Naive thymus-derived CD8-positive, alpha-beta T cell (primary cell): ENCODE measurements at regions not wholly inside any gene's neighbourhood (a gene's known extent, or its start where the extent isn't known, plus 50 kb on each side); places are given as distances from the start of the nearest gene placed in this dataset.

Source experiments
- ATAC-seq, 2 donors: fragments of 150-1000 bp; cut with Tn5 transposase in 1 of 2; sonication (Bioruptor Pico), chemical (Tn5 transposase) in 1 of 2; 1 replicate in 1 of 2; 2 replicates in 1 of 2; pipeline ENCODE4 v1.10.0; 2021; ENCODE audit warnings: mild to moderate bottlenecking in 2 of 2, moderate library complexity in 2 of 2
- POLR2A ChIA-PET: fragments of 350-600 bp; sonication (Branson Sonifier 250); formaldehyde crosslinking; loops from one replicate; lab custom pipeline; 2021; ENCODE audit warnings: antibody characterized with exemption; lab: Charles Lee
- DNase-seq, 10 donors: peaks; one replicate each; pipeline versions ENCODE4 v3.0.0 to v3.0.0-alpha.2; 2020 to 2022
- H3K27ac Mint-ChIP-seq, 10 donors: one replicate each; pipeline ENCODE4 v1.8.0; 2020 to 2022; ENCODE audit warnings: mild to moderate bottlenecking in 10 of 10, mixed read lengths in 10 of 10, moderate library complexity in 4 of 10, inconsistent platforms in 1 of 10
- H3K27me3 Mint-ChIP-seq, 5 donors: one replicate each; pipeline ENCODE4 v1.8.0; 2021 to 2022; ENCODE audit warnings: mixed read lengths in 5 of 5
- H3K36me3 Mint-ChIP-seq, 3 donors: one replicate each; pipeline ENCODE4 v1.8.0; 2020 to 2022; ENCODE audit warnings: mixed read lengths in 3 of 3, mild to moderate bottlenecking in 2 of 3, inconsistent platforms in 1 of 3
- H3K4me1 Mint-ChIP-seq, 4 donors: one replicate each; pipeline ENCODE4 v1.8.0; 2021 to 2022; ENCODE audit warnings: mixed read lengths in 4 of 4
- H3K4me3 Mint-ChIP-seq, 10 donors: one replicate each; pipeline ENCODE4 v1.8.0; 2020 to 2022; ENCODE audit warnings: mild to moderate bottlenecking in 10 of 10, mixed read lengths in 10 of 10, moderate library complexity in 6 of 10, inconsistent platforms in 1 of 10
- H3K9me3 Mint-ChIP-seq, 9 donors: one replicate each; pipeline ENCODE4 v1.8.0; 2020 to 2022; ENCODE audit warnings: mixed read lengths in 9 of 9, mild to moderate bottlenecking in 3 of 9, inconsistent platforms in 1 of 9, moderate library complexity in 1 of 9

- ATAC-seq = no peak
- Mint-ChIP-seq H3K4me1 (no peaks in the 10 kb centered on the region), H3K27me3 (no peaks in the 10 kb centered on the region), H3K9me3 (peaks cover 0 to 18% (median 3%) of the 10 kb centered on the region in 9 donors), H3K4me3 (no peak overlapping the region), H3K27ac (no peak overlapping the region), H3K36me3 (no peaks in the 10 kb centered on the region)
- no peak for DNase-seq
- POLR2A ChIA-PET = no interaction called here
Measured at GRCh38 chr5:18097817-18098216, 463.6 kb downstream of the TAF11L14 start.

GRCh38 chr5:18098691-18099090 is 464.4 kb downstream of the TAF11L14 start:
- H3K27ac Mint-ChIP-seq = no peak overlapping the region
- DNase-seq = no peak
- peaks cover 0 to 18% (median 3%) of the 10 kb centered on the region in 9 donors for H3K9me3 Mint-ChIP-seq
- H3K36me3 Mint-ChIP-seq = no peaks in the 10 kb centered on the region
- ATAC-seq = no peak
- H3K4me3 Mint-ChIP-seq = no peak overlapping the region
- no peaks in the 10 kb centered on the region for H3K27me3 Mint-ChIP-seq
- POLR2A ChIA-PET = no interaction called here
- no peaks in the 10 kb centered on the region for H3K4me1 Mint-ChIP-seq

- H3K4me3 Mint-ChIP-seq = no peak overlapping the region
- H3K36me3 Mint-ChIP-seq = no peaks in the 10 kb centered on the region
- ATAC-seq (no peak), DNase-seq (no peak)
- no peaks in the 10 kb centered on the region for H3K4me1 Mint-ChIP-seq
- H3K27ac Mint-ChIP-seq = no peak overlapping the region
- H3K9me3 Mint-ChIP-seq = peaks cover 0 to 18% (median 3%) of the 10 kb centered on the region in 9 donors
- POLR2A ChIA-PET = no interaction called here
- no peaks in the 10 kb centered on the region for H3K27me3 Mint-ChIP-seq
Measured at GRCh38 chr5:18099261-18099660, 465.0 kb downstream of the TAF11L14 start.

GRCh38 chr5:18101532-18101931 is 467.3 kb downstream of the TAF11L14 start:
- Mint-ChIP-seq H3K4me3 (no peak overlapping the region), H3K27ac (no peak overlapping the region), H3K36me3 (no peaks in the 10 kb centered on the region), H3K27me3 (no peaks in the 10 kb centered on the region), H3K9me3 (peaks cover 0 to 8% (median under 1%) of the 10 kb centered on the region in 9 donors), H3K4me1 (no peaks in the 10 kb centered on the region)
- no peak for ATAC-seq
- POLR2A ChIA-PET = no interaction called here
- no peak for DNase-seq

- Mint-ChIP-seq H3K27me3 (no peaks in the 10 kb centered on the region), H3K9me3 (peaks cover 0 to 18% (median 3%) of the 10 kb centered on the region in 9 donors), H3K4me3 (no peak overlapping the region), H3K27ac (no peak overlapping the region), H3K36me3 (no peaks in the 10 kb centered on the region), H3K4me1 (no peaks in the 10 kb centered on the region)
- ATAC-seq (no peak), DNase-seq (no peak)
- POLR2A ChIA-PET = no interaction called here
Measured at GRCh38 chr5:18102733-18103132, 468.5 kb downstream of the TAF11L14 start.

GRCh38 chr5:18105449-18105848 is 471.2 kb downstream of the TAF11L14 start:
- no peaks in the 10 kb centered on the region for H3K4me1 Mint-ChIP-seq

GRCh38 chr5:18111906-18112465 is 477.7 kb downstream of the TAF11L14 start:
- POLR2A ChIA-PET = no interaction called here
- Mint-ChIP-seq H3K27me3 (no peaks in the 10 kb centered on the region), H3K9me3 (peaks cover 3 to 22% (median 6%) of the 10 kb centered on the region in 9 donors), H3K27ac (no peak overlapping the region), H3K36me3 (no peaks in the 10 kb centered on the region), H3K4me1 (no peaks in the 10 kb centered on the region), H3K4me3 (no peak overlapping the region)
- ATAC-seq = no peak
- no peak for DNase-seq

More at GRCh38 chr5:18105449-18105848, 471.2 kb downstream of the TAF11L14 start:
- H3K27ac Mint-ChIP-seq = no peak overlapping the region
- POLR2A ChIA-PET = no interaction called here
- no peaks in the 10 kb centered on the region for H3K36me3 Mint-ChIP-seq
- DNase-seq (no peak), ATAC-seq (no peak)
- H3K9me3 Mint-ChIP-seq = peaks cover 0 to 20% (median 4%) of the 10 kb centered on the region in 9 donors
- no peaks in the 10 kb centered on the region for H3K27me3 Mint-ChIP-seq
- H3K4me3 Mint-ChIP-seq = no peak overlapping the region

GRCh38 chr5:18113721-18114120 is 479.5 kb downstream of the TAF11L14 start:
- POLR2A ChIA-PET = no interaction called here
- Mint-ChIP-seq H3K27ac (no peak overlapping the region), H3K4me3 (no peak overlapping the region), H3K36me3 (no peaks in the 10 kb centered on the region), H3K27me3 (no peaks in the 10 kb centered on the region), H3K4me1 (no peaks in the 10 kb centered on the region), H3K9me3 (peaks cover under 1 to 30% (median 5%) of the 10 kb centered on the region in 9 donors)
- DNase-seq (no peak), ATAC-seq (no peak)

- Mint-ChIP-seq H3K36me3 (no peaks in the 10 kb centered on the region), H3K9me3 (peaks cover 3 to 30% (median 7%) of the 10 kb centered on the region in 9 donors), H3K4me1 (no peaks in the 10 kb centered on the region), H3K27ac (no peak overlapping the region), H3K4me3 (no peak overlapping the region), H3K27me3 (no peaks in the 10 kb centered on the region)
- POLR2A ChIA-PET = no interaction called here
- DNase-seq = no peak
- no peak for ATAC-seq
Measured at GRCh38 chr5:18114151-18114757, 480.0 kb downstream of the TAF11L14 start.

GRCh38 chr5:18117968-18118367 is 483.7 kb downstream of the TAF11L14 start:
- Mint-ChIP-seq H3K4me3 (no peak overlapping the region), H3K9me3 (peaks cover 3 to 44% (median 10%) of the 10 kb centered on the region in 9 donors), H3K27me3 (no peaks in the 10 kb centered on the region), H3K27ac (no peak overlapping the region), H3K4me1 (no peaks in the 10 kb centered on the region), H3K36me3 (no peaks in the 10 kb centered on the region)
- POLR2A ChIA-PET = no interaction called here
- DNase-seq (no peak), ATAC-seq (no peak)

GRCh38 chr5:18119156-18119785 is 485.0 kb downstream of the TAF11L14 start:
- no peaks in the 10 kb centered on the region for H3K27me3 Mint-ChIP-seq
- peaks cover 7 to 45% (median 13%) of the 10 kb centered on the region in 9 donors for H3K9me3 Mint-ChIP-seq
- H3K4me1 Mint-ChIP-seq = no peaks in the 10 kb centered on the region
- H3K27ac Mint-ChIP-seq = no peak overlapping the region
- H3K4me3 Mint-ChIP-seq = no peak overlapping the region
- ATAC-seq = no peak
- no peaks in the 10 kb centered on the region for H3K36me3 Mint-ChIP-seq
- POLR2A ChIA-PET = no interaction called here
- DNase-seq = no peak

- peaks cover 2 to 22% (median 6%) of the 10 kb centered on the region in 9 donors for H3K9me3 Mint-ChIP-seq
- ATAC-seq (no peak), DNase-seq (no peak)
- no peak overlapping the region for H3K4me3 Mint-ChIP-seq
- H3K27me3 Mint-ChIP-seq = no peaks in the 10 kb centered on the region
- H3K4me1 Mint-ChIP-seq = no peaks in the 10 kb centered on the region
- H3K27ac Mint-ChIP-seq = no peak overlapping the region
- H3K36me3 Mint-ChIP-seq = peaks cover 0 to 4% (median 0%) of the 10 kb centered on the region in 3 donors
- POLR2A ChIA-PET = no interaction called here
Measured at GRCh38 chr5:18141222-18141621, 507.0 kb downstream of the TAF11L14 start.

GRCh38 chr5:18142831-18143230 is 508.6 kb downstream of the TAF11L14 start:
- H3K36me3 Mint-ChIP-seq = peaks cover 0 to 4% (median 0%) of the 10 kb centered on the region in 3 donors
- no peaks in the 10 kb centered on the region for H3K4me1 Mint-ChIP-seq
- H3K27ac Mint-ChIP-seq = no peak overlapping the region
- no peak overlapping the region for H3K4me3 Mint-ChIP-seq
- ATAC-seq (no peak), DNase-seq (no peak)
- POLR2A ChIA-PET = no interaction called here
- H3K27me3 Mint-ChIP-seq = no peaks in the 10 kb centered on the region
- peaks cover 0 to 17% (median 6%) of the 10 kb centered on the region in 9 donors for H3K9me3 Mint-ChIP-seq
